Omental fat pad (tissue), 3 donors: ENCODE measurements at regions not wholly inside any gene's neighbourhood (a gene's known extent, or its start where the extent isn't known, plus 50 kb on each side); places are given as distances from the start of the nearest gene placed in this dataset.

Source experiments
- ATAC-seq: fragments of 150-250 bp; one replicate; pipeline ENCODE4 v1.9.1; 2016; ENCODE audit warnings: mild to moderate bottlenecking, moderate library complexity; ENCODE audit not compliant: low FRiP score
- DNase-seq: peaks from one replicate; pipeline ENCODE4 v3.0.0-alpha.2; 2019; ENCODE audit warnings: low spot score
- TF ChIP-seq, protein P1 (sequence below), 3 donors: fragments of 450-650 bp; IDR thresholded peaks; one replicate each; pipeline ENCODE4 v1.5.1; 2016 to 2017; ENCODE audit warnings: antibody characterized with exemption in 3 of 3, mild to moderate bottlenecking in 3 of 3, moderate library complexity in 2 of 3

DNA sequence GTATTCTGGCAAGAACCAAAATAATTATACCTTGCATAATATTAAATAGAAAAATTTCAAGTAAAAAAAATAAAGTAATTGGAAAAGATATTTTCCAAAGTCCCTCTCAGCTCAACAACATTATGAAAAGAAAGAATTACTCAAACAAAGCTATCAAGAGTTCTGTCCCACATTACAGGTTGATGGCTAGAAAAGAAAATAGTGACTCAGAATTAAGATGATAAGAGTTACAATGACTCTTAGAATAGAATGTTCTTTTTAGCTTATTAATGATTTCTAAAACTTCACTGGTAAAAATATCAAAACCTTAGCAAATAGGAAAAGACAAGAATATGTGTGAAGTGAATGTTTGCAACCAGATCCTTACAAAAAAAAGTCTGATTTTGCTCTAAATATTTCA, 312.5 kb upstream of the PDGFD start:
- DNase-seq (no peak), ATAC-seq (no peak)
- TF ChIP-seq, protein P1, sequence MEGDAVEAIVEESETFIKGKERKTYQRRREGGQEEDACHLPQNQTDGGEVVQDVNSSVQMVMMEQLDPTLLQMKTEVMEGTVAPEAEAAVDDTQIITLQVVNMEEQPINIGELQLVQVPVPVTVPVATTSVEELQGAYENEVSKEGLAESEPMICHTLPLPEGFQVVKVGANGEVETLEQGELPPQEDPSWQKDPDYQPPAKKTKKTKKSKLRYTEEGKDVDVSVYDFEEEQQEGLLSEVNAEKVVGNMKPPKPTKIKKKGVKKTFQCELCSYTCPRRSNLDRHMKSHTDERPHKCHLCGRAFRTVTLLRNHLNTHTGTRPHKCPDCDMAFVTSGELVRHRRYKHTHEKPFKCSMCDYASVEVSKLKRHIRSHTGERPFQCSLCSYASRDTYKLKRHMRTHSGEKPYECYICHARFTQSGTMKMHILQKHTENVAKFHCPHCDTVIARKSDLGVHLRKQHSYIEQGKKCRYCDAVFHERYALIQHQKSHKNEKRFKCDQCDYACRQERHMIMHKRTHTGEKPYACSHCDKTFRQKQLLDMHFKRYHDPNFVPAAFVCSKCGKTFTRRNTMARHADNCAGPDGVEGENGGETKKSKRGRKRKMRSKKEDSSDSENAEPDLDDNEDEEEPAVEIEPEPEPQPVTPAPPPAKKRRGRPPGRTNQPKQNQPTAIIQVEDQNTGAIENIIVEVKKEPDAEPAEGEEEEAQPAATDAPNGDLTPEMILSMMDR (IDR thresholded peaks at IDR 0.05): no peak

DNA sequence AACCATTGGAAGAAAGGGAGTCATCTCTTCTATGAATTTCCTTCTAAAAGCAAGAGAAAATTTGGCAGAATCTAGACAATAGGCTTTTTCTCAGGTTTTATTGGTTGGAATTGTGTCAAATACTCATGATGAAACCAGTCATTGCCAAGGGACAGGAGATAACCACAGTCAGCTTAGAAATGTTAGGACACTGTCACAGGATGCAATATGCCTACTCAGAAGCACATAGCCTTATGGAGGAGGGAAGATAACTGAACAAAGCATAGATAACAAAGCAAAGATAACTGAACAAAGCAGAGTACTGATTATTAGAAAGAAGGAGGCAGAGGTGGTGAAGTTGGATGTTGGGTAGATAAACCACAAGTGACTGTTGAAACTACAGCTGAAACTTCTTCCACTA, 303.5 kb upstream of the PDGFD start:
- DNase-seq (no peak), ATAC-seq (no peak)
- TF ChIP-seq, protein P1 (IDR thresholded peaks at IDR 0.05): no peak

DNA sequence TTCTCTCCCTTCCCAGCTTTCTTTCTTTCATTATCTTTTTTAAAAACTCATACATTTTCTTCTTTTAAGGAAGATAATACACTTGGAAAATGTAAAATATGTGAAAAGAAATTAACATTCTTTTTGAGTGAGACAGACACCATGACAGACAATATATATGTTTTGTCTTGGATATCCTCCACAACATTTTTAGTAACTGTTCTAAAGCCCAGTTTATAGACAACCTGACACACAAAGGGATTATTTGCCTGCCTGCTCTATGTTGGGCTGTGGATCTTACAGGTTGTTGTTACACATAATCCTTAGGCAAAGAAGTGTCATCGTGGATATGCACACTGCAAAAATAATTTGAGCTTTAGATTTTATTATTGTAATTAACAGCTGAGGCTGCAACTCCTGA, 301.4 kb upstream of the PDGFD start:
- ATAC-seq: no peak
- no peak for DNase-seq
- TF ChIP-seq, protein P1 (IDR thresholded peaks at IDR 0.05): no peak

DNA sequence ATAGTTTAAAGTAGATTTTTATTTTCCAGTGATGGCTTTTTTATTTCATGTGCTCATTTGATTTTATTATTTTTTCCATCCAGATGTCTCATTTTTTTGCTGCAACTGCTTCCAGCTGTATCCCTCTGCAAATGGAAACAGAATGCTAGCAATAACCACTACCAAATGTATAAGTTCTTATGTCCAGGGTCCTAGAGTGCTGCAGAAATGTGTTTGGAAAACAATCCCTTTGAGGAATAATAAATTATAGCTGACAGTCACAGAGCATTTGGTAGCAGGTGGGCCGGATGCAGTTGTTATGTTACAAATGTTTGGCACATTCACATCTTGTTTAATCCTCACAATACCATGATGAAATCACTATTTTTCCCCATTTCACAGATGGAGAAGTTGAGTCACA, 300.7 kb upstream of the PDGFD start:
- TF ChIP-seq, protein P1 (IDR thresholded peaks at IDR 0.05): no peak
- DNase-seq: no peak
- ATAC-seq: no peak

DNA sequence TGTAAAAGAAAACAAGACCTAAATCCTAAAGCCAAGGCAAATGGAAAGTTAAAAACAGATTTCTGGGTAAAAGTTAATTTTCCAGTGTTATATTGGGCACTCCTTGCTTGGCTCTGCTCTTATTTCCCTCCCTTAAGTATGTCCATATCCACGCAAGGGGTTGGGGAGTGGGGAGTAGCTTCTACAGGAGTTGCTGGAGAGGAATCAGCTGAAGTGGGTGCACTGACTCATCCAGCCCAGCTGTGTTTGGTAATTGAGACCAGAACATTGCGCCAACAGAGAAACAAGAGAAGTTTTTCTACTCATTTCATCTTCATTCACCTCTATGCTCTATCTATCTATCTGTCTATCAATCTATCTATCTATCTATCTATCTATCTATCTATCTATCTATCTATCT, 298.4 kb upstream of the PDGFD start:
- peak; percentile 77 for ATAC-seq
- no peak for DNase-seq
- TF ChIP-seq, protein P1 (IDR thresholded peaks at IDR 0.05): no peak

DNA sequence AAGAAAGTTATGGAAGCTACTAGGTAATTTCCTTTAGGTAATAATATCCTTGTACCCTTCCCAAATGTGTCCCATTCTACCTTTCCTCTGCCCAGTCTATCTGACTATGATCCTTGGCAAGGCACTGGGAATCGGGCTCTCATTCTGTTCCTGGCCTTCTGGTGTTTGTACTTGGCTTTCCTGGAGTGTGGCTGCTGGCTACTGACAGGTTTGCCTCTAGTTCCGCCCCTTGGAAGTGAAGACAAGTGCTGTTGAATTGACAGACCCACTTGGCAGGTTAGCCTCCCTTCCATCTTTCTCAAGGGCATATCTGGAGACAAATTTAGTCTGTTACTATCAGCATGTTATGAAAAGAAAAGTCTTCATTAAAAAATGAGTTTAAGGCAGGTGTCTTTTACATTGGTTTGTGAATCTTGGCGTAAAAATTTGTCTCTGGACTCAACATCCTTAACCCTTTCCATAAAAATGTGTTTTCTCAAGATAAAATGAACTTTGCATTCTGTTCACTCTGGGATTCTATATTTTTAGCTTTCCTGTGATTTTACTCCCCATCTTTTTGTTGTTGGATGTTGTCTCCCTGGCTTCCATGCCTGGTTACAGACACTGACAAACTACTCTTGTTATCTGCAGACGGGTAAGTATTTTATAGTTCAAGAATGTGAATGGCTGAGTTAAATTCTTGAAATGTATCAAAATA, 287.4 kb upstream of the PDGFD start:
- DNase-seq (no peak), ATAC-seq (no peak)
- TF ChIP-seq, protein P1 (IDR thresholded peaks at IDR 0.05): no peak

DNA sequence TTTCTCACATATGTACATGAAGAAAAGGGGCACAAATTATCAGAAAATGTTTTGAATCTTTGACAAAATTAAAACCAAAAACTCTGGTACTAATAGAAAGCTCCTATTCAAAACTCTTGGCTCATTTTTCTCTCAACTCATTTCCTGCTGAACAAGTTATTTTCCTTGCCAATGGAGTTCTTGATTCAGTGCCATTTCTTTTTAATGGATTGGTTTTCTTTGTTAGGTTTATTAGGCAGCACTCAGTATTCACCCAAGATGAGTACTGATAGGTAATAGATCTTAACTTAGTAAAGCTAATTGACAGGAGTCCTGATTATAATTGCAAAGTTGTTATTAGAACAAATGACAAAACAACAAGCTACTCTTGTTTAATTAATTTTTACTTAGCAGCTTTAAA, 279.4 kb upstream of the PDGFD start:
- ATAC-seq: no peak
- TF ChIP-seq, protein P1 (IDR thresholded peaks at IDR 0.05): no peak
- no peak for DNase-seq
